Activated CD8-positive, alpha-beta T cell treated with anti-CD3 and anti-CD28 coated beads, Interleukin-2, amount 10 ng/mL, durations not matched to agents 7 days and 5 days (primary cell): ENCODE measurements at regions not wholly inside any gene's neighbourhood (a gene's known extent, or its start where the extent isn't known, plus 50 kb on each side); places are given as distances from the start of the nearest gene placed in this dataset.
"Not testable (repeated sequence)": the region's sequence is repeated elsewhere in the genome, so short reads cannot be mapped to it uniquely, and the experiment has no call there.

Experiments
- ATAC-seq: fragments of 150-1000 bp; cut with Tn5 transposase; one replicate; pipeline ENCODE4 v1.10.0; 2021; ENCODE audit warnings: moderate library complexity
- CTCF ChIA-PET: fragments of 350-600 bp; sonication (Branson Sonifier 250); formaldehyde crosslinking; loops from one replicate; lab custom pipeline; 2021; ENCODE audit warnings: antibody characterized with exemption; lab: Charles Lee
- POLR2A ChIA-PET: fragments of 350-600 bp; sonication (Branson Sonifier 250); formaldehyde crosslinking; loops from one replicate; lab custom pipeline; 2021; ENCODE audit warnings: antibody characterized with exemption; lab: Charles Lee
- DNase-seq: peaks from one replicate; pipeline ENCODE4 v3.0.0-alpha.2; 2020
- H3K27ac Mint-ChIP-seq: one replicate; pipeline ENCODE4 v1.8.0; 2021; ENCODE audit warnings: mild to moderate bottlenecking, mixed read lengths
- H3K27me3 Mint-ChIP-seq: one replicate; pipeline ENCODE4 v1.8.0; 2021; ENCODE audit warnings: low read depth, mixed read lengths
- H3K36me3 Mint-ChIP-seq: one replicate; pipeline ENCODE4 v1.8.0; 2021; ENCODE audit warnings: low read depth, mixed read lengths
- H3K4me1 Mint-ChIP-seq: one replicate; pipeline ENCODE4 v1.8.0; 2021; ENCODE audit warnings: low read depth, mixed read lengths
- H3K4me3 Mint-ChIP-seq: one replicate; pipeline ENCODE4 v1.8.0; 2021; ENCODE audit warnings: mild to moderate bottlenecking, mixed read lengths
- H3K9me3 Mint-ChIP-seq: one replicate; pipeline ENCODE4 v1.8.0; 2022; ENCODE audit warnings: mixed read lengths; ENCODE audit not compliant: insufficient read depth

DNA sequence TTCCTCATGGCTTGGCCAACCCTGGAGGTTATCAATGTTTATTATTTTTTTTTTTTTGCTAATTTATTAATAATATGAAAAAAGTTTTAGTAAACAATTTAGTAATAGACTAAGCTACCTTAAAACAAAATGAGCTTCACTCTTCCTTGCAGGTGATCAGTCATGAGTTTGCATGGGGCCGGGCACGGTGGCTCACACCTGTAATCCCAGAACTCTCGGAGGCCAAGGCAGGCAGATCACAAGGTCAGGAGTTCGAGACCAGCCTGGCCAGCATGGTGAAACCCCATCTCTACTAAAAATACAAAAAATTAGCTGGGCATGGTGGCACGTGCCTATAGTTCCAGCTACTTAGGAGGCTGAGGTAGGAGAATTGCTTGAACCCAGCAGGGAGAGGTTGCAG is 103.4 kb upstream of the LARP1 start:
- H3K9me3 Mint-ChIP-seq, H3K4me3 Mint-ChIP-seq, H3K36me3 Mint-ChIP-seq, ATAC-seq, H3K27ac Mint-ChIP-seq, H3K27me3 Mint-ChIP-seq, POLR2A ChIA-PET, DNase-seq: not testable (repeated sequence)
- peaks cover 26% of the 10 kb centered on the region for H3K4me1 Mint-ChIP-seq
- CTCF ChIA-PET: interaction anchor here (1.3 to 2.1 kb wide), 3 partner anchors 158 to 178 kb away, joined by 3 to 7 read pairs (median 4); no protein-coding TSS in a partner anchor

DNA sequence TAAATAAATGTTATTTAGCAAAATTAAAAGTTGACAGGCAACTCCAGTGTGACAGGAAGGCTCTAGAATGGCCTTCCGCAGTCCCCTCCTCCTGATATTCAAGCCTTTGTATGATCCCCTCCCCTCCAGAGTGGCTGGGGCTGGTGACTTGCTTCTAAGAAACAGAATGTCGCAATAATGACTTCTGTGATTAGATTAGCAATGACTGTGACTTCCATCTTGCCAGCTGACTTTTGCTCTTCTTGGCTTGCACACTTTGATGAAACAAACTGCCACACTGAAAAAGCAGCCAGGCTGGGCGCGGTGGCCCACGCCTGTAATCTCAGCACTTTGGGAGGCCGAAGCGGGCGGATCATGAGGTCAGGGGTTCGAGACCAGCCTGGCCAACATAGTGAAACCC is 106.5 kb upstream of the LARP1 start:
- no peaks in the 10 kb centered on the region for H3K36me3 Mint-ChIP-seq
- H3K9me3 Mint-ChIP-seq: no peaks in the 10 kb centered on the region
- ATAC-seq: no peak
- peaks cover 16% of the 10 kb centered on the region for H3K4me1 Mint-ChIP-seq
- peaks cover 8% of the 10 kb centered on the region for H3K27me3 Mint-ChIP-seq
- H3K27ac Mint-ChIP-seq: no peak overlapping the region
- no peak for DNase-seq
- ChIA-PET POLR2A (no interaction called here), CTCF (interaction anchor here (2.0 kb wide), 1 partner anchor 185 kb away, joined by 4 read pairs; no protein-coding TSS in a partner anchor)
- H3K4me3 Mint-ChIP-seq: no peak overlapping the region

DNA sequence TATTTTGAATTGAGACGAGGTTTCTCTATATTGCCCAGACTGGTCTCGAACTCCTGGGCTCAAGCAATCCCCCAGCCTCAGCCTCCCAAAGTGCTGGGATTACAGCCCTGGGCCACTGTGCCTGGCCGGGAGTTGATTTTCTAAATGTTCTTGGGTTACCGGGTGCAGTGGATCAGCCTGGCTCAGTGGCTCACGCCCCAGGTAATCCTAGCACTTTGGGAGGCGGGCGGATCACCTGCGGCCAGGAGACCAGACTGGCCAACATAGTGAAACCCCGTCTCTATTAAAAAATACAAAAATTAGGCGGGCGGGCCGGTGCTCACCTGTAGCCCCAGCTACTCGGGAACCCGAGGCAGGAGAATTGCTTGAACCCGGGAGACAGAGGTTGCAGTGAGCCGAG is 106.9 kb upstream of the LARP1 start:
- H3K36me3 Mint-ChIP-seq: no peaks in the 10 kb centered on the region
- H3K27me3 Mint-ChIP-seq: peaks cover 8% of the 10 kb centered on the region
- peaks cover 5% of the 10 kb centered on the region for H3K9me3 Mint-ChIP-seq
- POLR2A ChIA-PET: no interaction called here
- ATAC-seq: no peak
- CTCF ChIA-PET: interaction anchor here (1.1 to 1.5 kb wide), 2 partner anchors 165 to 573 kb away, joined by 3 read pairs; no protein-coding TSS in a partner anchor
- H3K4me3 Mint-ChIP-seq: no peak overlapping the region
- H3K27ac Mint-ChIP-seq: no peak overlapping the region
- peaks cover 16% of the 10 kb centered on the region for H3K4me1 Mint-ChIP-seq
- no peak for DNase-seq

DNA sequence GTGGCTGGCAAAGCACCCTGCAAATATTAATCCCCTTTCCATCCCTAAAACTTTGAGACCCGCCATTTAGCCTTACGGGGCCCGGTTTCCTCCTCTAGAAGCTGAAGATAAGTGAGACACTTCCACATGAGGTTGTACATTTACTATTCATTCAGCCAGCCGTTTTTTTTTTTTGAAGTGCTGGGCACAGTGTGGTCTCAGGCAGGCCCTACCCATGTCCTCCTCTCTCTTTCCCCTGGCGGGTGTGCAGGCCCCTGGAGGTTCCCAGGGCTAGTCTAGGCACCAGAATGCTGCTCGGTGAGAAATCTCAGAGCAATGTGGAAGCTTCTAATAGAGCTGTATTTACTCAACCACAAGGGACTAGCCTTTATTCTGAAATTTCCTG is 107.4 kb upstream of the LARP1 start:
- ATAC-seq (peak; percentile 17), DNase-seq (no peak)
- H3K27ac Mint-ChIP-seq: no peak overlapping the region
- peaks cover 7% of the 10 kb centered on the region for H3K9me3 Mint-ChIP-seq
- peak overlapping the region; percentile 71 for H3K4me3 Mint-ChIP-seq
- H3K4me1 Mint-ChIP-seq: peaks cover 16% of the 10 kb centered on the region
- no peaks in the 10 kb centered on the region for H3K36me3 Mint-ChIP-seq
- ChIA-PET POLR2A (interaction anchor here (0.6 kb wide), 1 partner anchor 143 kb away, joined by 3 read pairs; no protein-coding TSS in a partner anchor), CTCF (interaction anchor here (1.1 to 1.5 kb wide), 5 partner anchors 9 to 572 kb away, joined by 3 to 4 read pairs (median 3); no protein-coding TSS in a partner anchor)
- H3K27me3 Mint-ChIP-seq: peaks cover 8% of the 10 kb centered on the region

DNA sequence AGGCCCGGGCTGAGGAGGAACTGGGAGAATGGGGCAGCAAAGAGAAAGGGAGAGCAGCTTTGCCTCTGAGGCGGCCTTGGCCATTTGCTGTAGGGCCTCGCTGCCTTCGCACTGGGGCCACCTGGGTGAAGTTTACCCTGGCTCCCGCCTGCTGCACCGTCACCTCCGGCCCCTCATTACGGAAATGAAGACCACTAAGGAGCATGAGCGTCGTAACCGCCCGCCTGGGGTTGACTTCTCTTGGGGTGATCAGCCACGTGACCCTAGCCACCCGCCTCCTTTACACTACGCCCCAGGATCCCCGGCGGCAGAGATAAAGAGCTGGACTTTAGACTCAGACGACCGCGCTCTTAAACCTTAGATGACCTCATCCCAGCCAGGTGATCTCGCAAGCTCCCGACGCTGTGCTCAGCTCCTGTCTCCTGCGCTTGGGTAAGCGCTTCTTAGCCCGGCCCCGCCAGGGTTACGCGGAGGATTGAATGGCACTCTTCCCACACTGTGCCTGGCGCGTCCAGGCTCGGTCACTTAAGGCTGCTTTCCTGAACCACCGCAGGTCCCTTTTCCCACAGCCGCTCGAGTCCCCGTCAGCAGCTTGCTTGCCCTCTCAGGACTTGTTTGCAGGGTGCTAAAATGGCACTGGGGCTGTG is 107.9 kb upstream of the LARP1 start:
- Mint-ChIP-seq H3K4me3 (peak overlapping the region; percentile 71), H3K27me3 (peaks cover 9% of the 10 kb centered on the region), H3K36me3 (no peaks in the 10 kb centered on the region), H3K27ac (peak overlapping the region; percentile 59), H3K4me1 (peaks cover 16% of the 10 kb centered on the region), H3K9me3 (peaks cover 7% of the 10 kb centered on the region)
- ChIA-PET CTCF (interaction anchor here (1.1 to 1.5 kb wide), 5 partner anchors 10 to 572 kb away, joined by 3 to 4 read pairs (median 3); no protein-coding TSS in a partner anchor), POLR2A (interaction anchor here (0.6 kb wide), 1 partner anchor 144 kb away, joined by 3 read pairs; no protein-coding TSS in a partner anchor)
- ATAC-seq (peak; percentile 86), DNase-seq (peak; percentile 54)

DNA sequence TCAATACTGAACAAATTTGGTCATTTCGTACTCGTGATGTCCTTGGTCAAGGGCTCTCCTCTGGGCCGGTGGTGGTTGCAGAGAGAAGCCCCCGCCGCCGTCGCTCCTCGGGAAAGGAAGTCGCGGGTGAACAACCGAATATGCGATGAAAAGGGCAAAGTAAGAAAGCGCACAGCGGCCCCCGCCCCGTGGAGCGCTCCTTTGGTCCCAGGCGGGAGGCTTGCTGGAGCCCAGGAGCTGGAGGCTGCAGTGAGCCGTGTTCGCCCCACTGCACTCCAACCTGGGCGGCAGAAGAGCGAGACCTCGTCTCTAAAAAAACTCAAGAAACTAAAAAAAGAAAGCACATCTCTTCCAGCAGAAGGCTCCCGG is 108.4 kb upstream of the LARP1 start:
- Mint-ChIP-seq H3K9me3 (peaks cover 7% of the 10 kb centered on the region), H3K27ac (peak overlapping the region; percentile 59), H3K4me1 (peaks cover 16% of the 10 kb centered on the region), H3K4me3 (peak overlapping the region; percentile 71), H3K27me3 (peaks cover 11% of the 10 kb centered on the region), H3K36me3 (no peaks in the 10 kb centered on the region)
- ChIA-PET POLR2A (no interaction called here), CTCF (interaction anchor here (1.2 to 1.5 kb wide), 3 partner anchors 10 to 216 kb away, joined by 3 to 4 read pairs (median 3); no protein-coding TSS in a partner anchor)
- ATAC-seq (peak; percentile 23), DNase-seq (no peak)

DNA sequence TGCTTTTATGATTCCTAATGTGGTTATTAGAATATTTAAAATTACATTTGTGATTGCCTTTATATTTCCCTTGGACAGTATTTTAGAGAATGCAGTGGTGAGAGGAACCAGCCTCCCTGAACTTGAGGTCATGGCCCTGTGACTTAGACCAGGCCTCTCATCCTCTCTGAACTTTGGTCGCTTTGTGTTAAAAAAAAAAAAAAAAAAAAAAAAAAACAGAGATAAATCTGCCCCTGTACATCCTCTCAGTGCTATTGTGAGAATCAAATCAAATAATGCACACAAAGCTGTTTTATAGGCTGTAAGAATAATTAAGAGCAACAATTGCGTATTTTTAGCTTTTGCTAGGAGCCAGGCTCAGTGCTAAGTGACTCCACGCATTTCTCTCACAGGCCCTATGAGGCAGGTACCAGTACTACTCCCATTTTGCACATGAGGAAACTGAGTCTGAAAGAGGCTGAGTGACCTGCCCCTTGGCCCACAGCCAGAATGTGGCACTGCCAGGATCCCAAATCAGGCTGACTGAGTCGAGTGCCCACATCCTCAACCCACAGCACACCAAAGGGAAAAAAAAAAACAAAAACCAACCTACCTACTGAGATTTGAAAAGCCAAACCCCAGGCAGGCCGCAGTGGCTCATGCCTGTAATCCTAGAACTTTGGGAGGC is 110.3 kb upstream of the LARP1 start:
- H3K9me3 Mint-ChIP-seq: peaks cover 7% of the 10 kb centered on the region
- H3K27me3 Mint-ChIP-seq: peaks cover 15% of the 10 kb centered on the region
- no peak for DNase-seq
- H3K4me3 Mint-ChIP-seq: no peak overlapping the region
- ChIA-PET POLR2A (no interaction called here), CTCF (no interaction called here)
- peaks cover 16% of the 10 kb centered on the region for H3K4me1 Mint-ChIP-seq
- ATAC-seq: no peak
- H3K36me3 Mint-ChIP-seq: no peaks in the 10 kb centered on the region
- H3K27ac Mint-ChIP-seq: no peak overlapping the region

DNA sequence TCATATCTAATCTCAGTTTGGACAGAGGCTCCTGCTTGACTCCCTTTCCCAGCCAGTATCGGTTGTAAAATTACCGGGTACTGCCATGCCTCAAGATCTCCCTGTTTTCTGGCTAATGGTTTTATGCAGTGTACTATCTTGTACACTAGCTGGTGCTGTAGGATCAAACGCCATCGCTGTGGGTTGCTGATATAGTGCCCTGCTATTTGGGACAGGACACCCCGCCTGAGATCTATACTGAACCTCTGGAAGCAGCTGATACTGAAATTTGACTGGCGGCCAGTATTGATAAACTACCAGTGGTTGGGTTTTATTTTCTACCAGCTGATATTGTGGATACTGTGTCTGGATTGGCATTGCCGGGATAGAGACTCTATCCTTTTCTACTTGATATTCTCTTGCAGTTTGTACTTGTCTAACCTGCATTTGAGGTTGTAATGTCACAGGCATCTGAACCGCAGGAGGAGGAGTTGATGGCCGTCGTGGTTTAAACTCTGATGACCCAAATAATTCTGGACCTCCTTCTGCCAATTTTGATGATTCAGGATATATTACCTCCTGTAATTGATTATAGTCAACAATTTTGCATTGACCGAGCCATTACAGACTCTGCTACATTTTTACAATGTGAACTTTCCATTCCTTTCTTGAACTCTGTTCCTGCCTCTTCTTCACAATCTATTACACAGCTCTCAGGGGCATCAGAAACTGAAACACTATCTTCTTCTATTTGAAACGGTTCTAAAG is 112.5 kb upstream of the LARP1 start:
- ChIA-PET POLR2A (no interaction called here), CTCF (no interaction called here)
- Mint-ChIP-seq H3K27me3 (peaks cover 15% of the 10 kb centered on the region), H3K36me3 (no peaks in the 10 kb centered on the region), H3K4me1 (peaks cover 12% of the 10 kb centered on the region), H3K27ac (no peak overlapping the region), H3K4me3 (no peak overlapping the region), H3K9me3 (peaks cover 7% of the 10 kb centered on the region)
- DNase-seq (no peak), ATAC-seq (no peak)

DNA sequence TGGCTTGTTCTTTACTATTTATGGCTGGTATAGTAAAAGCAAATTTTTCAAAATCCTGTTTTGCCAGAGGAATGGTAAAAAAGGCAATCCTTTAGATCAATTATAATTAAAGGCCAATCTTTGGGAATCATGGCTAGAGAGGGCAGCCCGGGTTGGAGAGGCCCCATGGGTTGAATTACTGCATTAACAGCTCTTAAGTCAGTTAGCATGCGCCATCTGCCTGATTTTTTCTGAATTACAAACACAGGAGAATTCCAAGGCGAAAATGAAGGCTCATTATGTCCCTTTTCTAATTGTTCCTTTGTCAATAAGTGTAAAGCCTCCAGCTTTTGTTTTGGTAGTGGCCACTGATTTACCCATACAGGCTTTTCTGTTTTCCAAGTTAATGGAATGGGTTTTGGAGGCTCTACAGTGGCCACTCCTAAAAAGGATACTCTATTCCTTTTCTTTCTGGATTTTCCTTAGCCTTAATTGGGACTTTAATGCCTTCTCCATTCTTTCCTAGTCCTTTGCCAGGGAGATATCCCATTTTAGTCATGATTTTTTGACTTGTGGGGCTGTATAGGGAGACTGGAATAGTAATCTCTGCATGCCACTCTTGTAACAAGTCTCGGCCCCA is 114.9 kb upstream of the LARP1 start:
- H3K9me3 Mint-ChIP-seq, H3K27ac Mint-ChIP-seq, H3K36me3 Mint-ChIP-seq, POLR2A ChIA-PET, ATAC-seq, H3K4me1 Mint-ChIP-seq, H3K27me3 Mint-ChIP-seq, H3K4me3 Mint-ChIP-seq: not testable (repeated sequence)
- peak; percentile 29 for DNase-seq
- CTCF ChIA-PET: interaction anchor here (1.0 to 1.9 kb wide), 6 partner anchors 14 to 568 kb away, joined by 3 to 7 read pairs (median 6); no protein-coding TSS in a partner anchor

DNA sequence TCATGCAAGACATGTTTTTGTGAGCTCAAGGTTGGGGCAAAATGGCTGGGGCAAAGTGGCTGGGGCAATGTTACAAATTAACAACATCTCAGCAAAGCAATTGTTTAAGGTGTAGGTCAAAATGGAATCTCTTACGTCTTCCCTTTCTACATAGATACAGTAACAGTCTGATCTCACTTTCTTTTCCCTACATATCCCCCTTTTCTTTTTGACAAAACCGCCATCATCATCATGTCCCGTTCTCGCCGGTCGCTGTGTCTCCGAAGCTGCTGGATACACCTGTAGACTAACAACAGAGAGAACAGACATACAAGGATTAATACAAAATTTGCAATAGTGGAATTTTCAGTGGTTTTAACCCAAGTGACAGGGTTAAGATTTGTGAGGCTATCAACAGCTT is 118.4 kb upstream of the LARP1 start:
- ATAC-seq, POLR2A ChIA-PET, H3K36me3 Mint-ChIP-seq, DNase-seq, CTCF ChIA-PET, H3K27me3 Mint-ChIP-seq, H3K9me3 Mint-ChIP-seq, H3K27ac Mint-ChIP-seq, H3K4me1 Mint-ChIP-seq, H3K4me3 Mint-ChIP-seq: not testable (repeated sequence)

DNA sequence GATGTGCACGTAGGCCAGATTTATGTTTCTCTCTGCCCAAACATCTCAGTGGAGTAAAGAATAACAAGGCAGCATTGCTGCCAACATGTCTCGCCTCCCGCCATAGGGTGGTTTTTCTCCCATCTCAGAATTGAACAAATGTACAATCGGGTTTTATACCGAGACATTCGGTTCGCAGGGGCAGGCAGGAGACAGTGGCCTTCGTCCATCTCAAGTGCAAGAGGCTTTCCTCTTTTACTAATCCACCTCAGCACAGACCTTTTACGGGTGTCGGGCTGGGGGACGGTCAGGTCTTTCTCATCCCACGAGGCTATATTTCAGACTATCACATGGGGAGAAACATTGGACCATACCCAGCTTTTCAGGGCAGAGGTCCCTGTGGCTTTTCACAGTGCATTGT is 118.9 kb upstream of the LARP1 start:
- CTCF ChIA-PET, H3K27ac Mint-ChIP-seq, H3K36me3 Mint-ChIP-seq, H3K4me3 Mint-ChIP-seq, H3K9me3 Mint-ChIP-seq, POLR2A ChIA-PET, H3K27me3 Mint-ChIP-seq, DNase-seq, ATAC-seq, H3K4me1 Mint-ChIP-seq: not testable (repeated sequence)
